ENCODE measurements at regions not wholly inside any gene's neighbourhood (a gene's known extent, or its start where the extent isn't known, plus 50 kb on each side); places are given as distances from the start of the nearest gene placed in this dataset.

GRCh38 chr4:162422312-162422711 lies 258.5 kb upstream of the FSTL5 start:
- TF ChIP-seq, protein P1, sequence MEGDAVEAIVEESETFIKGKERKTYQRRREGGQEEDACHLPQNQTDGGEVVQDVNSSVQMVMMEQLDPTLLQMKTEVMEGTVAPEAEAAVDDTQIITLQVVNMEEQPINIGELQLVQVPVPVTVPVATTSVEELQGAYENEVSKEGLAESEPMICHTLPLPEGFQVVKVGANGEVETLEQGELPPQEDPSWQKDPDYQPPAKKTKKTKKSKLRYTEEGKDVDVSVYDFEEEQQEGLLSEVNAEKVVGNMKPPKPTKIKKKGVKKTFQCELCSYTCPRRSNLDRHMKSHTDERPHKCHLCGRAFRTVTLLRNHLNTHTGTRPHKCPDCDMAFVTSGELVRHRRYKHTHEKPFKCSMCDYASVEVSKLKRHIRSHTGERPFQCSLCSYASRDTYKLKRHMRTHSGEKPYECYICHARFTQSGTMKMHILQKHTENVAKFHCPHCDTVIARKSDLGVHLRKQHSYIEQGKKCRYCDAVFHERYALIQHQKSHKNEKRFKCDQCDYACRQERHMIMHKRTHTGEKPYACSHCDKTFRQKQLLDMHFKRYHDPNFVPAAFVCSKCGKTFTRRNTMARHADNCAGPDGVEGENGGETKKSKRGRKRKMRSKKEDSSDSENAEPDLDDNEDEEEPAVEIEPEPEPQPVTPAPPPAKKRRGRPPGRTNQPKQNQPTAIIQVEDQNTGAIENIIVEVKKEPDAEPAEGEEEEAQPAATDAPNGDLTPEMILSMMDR (conservative IDR thresholded peaks at IDR 0.05; ENCODE audit: low read depth), result no peak
- DNase-seq (ENCODE audit: low spot score), result no peak
- H3K27ac ChIP-seq, result no peak overlapping the region
- CTCF ChIA-PET, result no interaction called here
- POLR2A ChIA-PET (ENCODE audit: low non-redundant PET), result no interaction called here

DNA sequence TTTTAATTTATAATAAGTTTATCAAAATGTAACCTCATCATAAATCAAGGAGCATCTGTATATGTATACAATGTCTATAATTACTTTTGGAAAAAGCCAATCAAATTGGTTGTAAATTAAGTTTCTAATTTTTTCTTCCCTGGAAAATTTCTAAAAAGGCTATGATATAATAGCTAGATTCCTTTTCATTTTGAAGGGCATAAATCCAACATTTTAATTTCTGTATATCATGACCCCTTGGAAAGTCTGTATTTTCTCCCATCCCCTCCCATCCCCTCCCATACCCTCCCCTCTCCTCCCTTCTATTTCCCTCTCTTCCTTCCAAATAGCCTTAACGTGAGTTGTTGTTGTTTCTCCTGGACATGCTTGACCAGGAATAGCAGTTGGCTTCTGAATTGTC lies 247.1 kb upstream of the FSTL5 start:
- DNase-seq (ENCODE audit: low spot score), result no peak
- POLR2A ChIA-PET (ENCODE audit: low non-redundant PET), result no interaction called here
- TF ChIP-seq, protein P1 (conservative IDR thresholded peaks at IDR 0.05; ENCODE audit: low read depth), result no peak

DNA sequence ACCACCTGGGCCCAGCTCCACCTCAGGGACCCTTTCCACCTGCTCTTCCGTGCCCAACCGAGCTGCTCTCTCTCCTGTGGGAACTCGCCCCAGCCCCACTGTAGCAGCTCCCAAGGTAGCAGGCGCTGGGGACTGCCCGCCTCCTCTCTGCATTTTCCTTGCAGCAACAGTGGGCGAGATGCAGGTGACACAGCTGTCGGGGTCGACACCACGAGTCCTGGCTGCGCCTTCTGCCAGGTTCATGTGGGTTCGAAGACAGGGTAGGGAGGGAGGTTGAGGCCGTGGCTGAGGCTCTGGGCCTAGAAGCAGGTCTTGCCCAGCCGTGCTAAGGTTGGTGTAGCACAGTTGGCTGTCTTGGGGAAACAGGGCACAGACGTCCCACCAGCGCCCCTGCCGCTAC lies 245.2 kb upstream of the FSTL5 start:
- H3K27ac ChIP-seq, result no peak overlapping the region
- TF ChIP-seq, protein P1 (conservative IDR thresholded peaks at IDR 0.05; ENCODE audit: low read depth), result no peak
- POLR2A ChIA-PET (ENCODE audit: low non-redundant PET), result interaction anchor here (0.6 kb wide), 1 partner anchor 9 kb away, joined by 3 read pairs; no protein-coding TSS in a partner anchor
- no peak for DNase-seq (ENCODE audit: low spot score)
- CTCF ChIA-PET, result no interaction called here

More for the DNA sequence above, 247.1 kb upstream of the FSTL5 start:
- H3K27ac ChIP-seq, result no peak overlapping the region
- CTCF ChIA-PET, result interaction anchor here (0.6 kb wide), 1 partner anchor 481 kb away, joined by 4 read pairs; no protein-coding TSS in a partner anchor

DNA sequence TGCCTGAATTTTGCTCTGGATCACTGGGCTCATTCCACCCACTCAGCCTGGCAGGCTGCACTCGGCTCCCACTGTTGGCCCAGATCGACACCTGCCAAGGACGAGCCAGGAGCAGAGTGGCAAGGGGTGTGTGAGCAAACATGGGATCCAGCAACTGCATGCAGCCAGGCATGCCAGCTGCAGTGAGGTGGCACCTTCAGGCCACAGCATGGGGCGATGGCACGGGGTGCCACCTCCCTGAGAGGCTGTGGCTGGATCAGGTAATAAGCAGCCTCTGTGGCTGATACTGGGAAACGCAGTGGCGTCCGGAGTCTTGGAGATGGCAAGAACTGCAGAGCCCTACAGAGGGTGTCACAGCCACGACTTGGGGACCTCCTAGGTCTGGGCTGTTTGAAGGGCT lies 244.5 kb upstream of the FSTL5 start:
- TF ChIP-seq, protein P1 (conservative IDR thresholded peaks at IDR 0.05; ENCODE audit: low read depth), result no peak
- CTCF ChIA-PET, result no interaction called here
- POLR2A ChIA-PET (ENCODE audit: low non-redundant PET), result interaction anchor here (0.6 kb wide), 1 partner anchor 8 kb away, joined by 3 read pairs; no protein-coding TSS in a partner anchor
- no peak overlapping the region for H3K27ac ChIP-seq
- no peak for DNase-seq (ENCODE audit: low spot score)

DNA sequence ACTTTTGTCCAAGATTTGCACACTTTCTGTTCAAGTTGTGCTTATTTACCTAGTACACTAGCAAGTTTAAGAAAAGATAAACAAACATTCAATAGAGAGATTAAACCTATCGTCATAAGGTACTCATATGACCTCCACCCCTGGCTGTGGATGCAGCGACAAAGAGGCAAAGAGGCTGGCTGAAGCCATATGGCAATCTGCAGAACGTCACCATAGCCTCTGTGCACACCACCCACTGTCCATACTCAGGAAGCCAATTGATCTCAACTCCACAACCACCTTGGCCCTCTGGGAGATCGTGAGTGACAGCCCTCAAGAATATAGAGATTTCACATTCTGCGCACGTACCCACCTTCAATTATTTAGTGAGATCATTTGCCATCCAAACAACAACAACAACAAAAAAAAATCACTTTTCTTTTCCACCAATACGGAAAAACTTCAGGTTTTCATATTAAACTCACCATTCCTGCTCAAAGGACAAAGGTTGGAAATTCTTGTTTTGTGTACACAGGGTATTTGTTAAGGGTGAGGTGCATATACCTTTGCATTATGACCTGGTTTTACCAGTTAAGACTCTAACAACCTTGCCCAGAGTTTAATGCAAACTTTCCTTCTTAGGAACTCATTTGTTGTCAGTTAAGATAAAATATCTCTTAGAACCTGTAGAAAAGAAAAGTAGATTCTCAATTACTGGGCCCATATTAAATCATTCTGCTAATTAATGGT lies 243.0 kb upstream of the FSTL5 start:
- no peak overlapping the region for H3K27ac ChIP-seq
- TF ChIP-seq, protein P1 (conservative IDR thresholded peaks at IDR 0.05; ENCODE audit: low read depth), result no peak
- no peak for DNase-seq (ENCODE audit: low spot score)
- POLR2A ChIA-PET (ENCODE audit: low non-redundant PET), result no interaction called here
- CTCF ChIA-PET, result no interaction called here

- no peak for DNase-seq (ENCODE audit: low spot score)
- H3K27ac ChIP-seq, result no peak overlapping the region
- POLR2A ChIA-PET (ENCODE audit: low non-redundant PET), result no interaction called here
- TF ChIP-seq, protein P1 (conservative IDR thresholded peaks at IDR 0.05; ENCODE audit: low read depth), result no peak
- CTCF ChIA-PET, result no interaction called here
Measured at GRCh38 chr4:162403932-162404331, 240.1 kb upstream of the FSTL5 start.

All from RWPE1 (cell line).